ENCODE measurements at regions not wholly inside any gene's neighbourhood (a gene's known extent, or its start where the extent isn't known, plus 50 kb on each side); places are given as distances from the start of the nearest gene placed in this dataset.

DNA sequence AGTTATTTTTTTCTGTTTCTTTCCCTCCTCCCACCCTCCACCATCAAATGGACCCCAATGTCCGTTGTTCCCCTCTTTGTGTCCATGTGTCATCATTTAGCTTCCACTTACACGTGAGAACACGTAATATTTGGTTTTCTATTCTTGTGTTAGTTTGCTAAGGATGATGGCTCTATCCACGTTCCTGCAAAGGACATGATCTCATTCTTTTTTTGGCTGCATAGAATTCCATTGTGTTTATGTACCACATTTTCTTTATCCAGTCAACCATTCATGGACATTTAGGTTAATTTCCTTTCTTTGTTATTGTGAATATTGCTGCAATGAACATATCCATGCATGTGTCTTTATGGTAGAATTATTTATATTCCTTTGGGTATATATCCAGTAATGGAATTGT, 91.3 kb upstream of the TNP1 start:
- TF ChIP-seq POLR2A (IDR thresholded peaks at IDR 0.05) = no peak
- TF ChIP-seq, protein P1, sequence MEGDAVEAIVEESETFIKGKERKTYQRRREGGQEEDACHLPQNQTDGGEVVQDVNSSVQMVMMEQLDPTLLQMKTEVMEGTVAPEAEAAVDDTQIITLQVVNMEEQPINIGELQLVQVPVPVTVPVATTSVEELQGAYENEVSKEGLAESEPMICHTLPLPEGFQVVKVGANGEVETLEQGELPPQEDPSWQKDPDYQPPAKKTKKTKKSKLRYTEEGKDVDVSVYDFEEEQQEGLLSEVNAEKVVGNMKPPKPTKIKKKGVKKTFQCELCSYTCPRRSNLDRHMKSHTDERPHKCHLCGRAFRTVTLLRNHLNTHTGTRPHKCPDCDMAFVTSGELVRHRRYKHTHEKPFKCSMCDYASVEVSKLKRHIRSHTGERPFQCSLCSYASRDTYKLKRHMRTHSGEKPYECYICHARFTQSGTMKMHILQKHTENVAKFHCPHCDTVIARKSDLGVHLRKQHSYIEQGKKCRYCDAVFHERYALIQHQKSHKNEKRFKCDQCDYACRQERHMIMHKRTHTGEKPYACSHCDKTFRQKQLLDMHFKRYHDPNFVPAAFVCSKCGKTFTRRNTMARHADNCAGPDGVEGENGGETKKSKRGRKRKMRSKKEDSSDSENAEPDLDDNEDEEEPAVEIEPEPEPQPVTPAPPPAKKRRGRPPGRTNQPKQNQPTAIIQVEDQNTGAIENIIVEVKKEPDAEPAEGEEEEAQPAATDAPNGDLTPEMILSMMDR (IDR thresholded peaks at IDR 0.05) = no peak

Measured in testis (tissue), 2 donors.